GM21367 (cell line): ENCODE measurements at regions not wholly inside any gene's neighbourhood (a gene's known extent, or its start where the extent isn't known, plus 50 kb on each side); places are given as distances from the start of the nearest gene placed in this dataset.

ENCODE experiments used
- ATAC-seq: cut with Tn5 transposase; IDR thresholded peaks from one replicate; pipeline ENCODE4 v1.9.1; 2021; ENCODE audit not compliant: unreplicated experiment

- no peak for ATAC-seq
These were observed 537.2 kb upstream of the TMPRSS15 start for GRCh38 chr21:18940791-18941190.

GRCh38 chr21:18950045-18950740 is 546.6 kb upstream of the TMPRSS15 start:
- ATAC-seq = no peak

- no peak for ATAC-seq
These were observed 547.9 kb upstream of the TMPRSS15 start for GRCh38 chr21:18951271-18952038.

DNA sequence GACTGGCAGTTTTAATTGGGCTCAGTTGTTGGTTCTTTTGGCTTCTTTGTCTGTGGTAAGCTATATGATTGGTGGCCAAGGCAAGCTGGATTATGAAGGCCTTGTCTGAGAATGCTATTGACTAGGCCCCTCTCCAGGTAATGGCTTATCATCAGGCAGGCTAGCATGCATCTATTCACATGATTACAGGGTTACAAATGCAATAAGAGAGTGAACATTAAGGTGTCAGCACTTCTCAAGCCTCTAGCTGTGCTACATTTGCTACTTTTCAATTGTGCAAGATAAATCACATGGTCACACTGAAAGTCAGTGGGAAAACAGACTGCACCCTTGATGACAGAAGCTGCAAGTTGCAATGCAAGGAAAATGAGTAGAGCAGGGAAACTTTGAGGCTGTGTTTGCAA is 550.9 kb upstream of the TMPRSS15 start:
- ATAC-seq = no peak

DNA sequence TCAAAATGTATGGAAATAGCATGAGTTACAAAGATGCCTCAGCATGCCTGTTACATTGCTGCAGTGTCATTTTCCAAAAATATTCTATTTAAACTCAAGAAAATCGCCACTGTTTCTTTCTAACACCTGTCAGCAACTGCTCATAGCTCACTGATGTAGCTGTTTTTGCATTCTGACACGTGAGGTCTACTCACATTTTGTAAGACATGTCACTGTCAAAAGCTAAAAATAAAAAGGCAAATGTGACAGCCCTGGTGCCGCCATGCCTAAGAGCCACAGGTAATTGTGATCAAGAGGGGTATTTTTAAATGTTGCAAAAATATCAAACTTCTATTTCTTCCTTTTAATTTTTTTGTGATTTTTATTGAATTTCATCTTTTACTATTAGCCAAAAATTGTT is 556.2 kb upstream of the TMPRSS15 start:
- ATAC-seq = no peak

DNA sequence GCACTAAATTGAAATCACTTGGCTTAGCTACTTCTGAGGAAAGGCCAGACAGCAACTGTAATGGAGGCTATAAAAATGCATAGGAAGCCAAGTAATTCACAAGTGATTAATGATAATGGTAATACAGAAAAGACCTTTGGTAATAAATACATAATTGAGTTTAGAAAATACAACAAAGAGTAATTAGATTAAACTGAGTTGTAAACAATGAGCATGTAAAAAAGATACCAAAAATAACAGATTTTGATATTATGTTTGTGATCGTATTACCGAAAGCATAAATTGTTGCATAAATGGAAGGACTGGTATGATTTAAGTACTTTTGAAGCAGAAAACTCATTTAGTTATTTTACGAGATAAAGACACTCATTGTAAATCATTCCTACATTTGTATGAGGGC is 556.7 kb upstream of the TMPRSS15 start:
- no peak for ATAC-seq

DNA sequence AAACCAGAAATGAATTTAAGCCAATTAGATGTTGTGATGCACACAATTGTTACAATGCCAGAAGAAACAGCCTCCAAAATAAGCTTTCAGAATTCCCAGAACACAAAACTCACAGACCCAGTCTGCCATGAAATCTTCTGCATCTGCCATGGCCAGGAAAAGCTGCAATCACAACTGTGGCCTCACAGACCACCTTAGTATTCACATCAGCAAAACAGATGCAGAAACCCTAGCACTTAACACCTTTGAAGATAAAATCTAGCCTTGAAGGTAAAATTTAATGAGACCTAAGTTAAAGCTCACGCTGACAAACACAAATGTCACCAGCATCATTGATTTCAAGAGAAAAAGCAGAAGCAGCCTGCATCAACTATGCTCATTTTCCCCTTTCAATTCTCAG is 566.8 kb upstream of the TMPRSS15 start:
- no peak for ATAC-seq

DNA sequence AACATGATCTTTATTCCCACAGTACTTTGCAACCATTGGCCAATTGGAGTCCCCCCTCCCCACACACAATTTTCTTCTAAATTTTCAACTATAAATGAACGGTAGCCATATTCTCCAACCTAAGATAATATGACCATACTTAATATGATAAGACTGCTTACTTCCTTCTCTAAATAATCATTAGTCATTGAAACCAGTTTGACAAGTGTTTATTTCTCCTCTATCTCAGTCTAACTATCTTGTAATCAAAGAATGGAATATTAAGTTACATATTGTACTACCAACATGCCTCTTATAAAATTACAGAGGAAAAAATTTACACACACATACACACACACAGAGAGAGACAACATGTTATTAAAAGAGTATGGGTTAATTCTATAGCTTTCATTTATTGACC is 567.4 kb upstream of the TMPRSS15 start:
- no peak for ATAC-seq

- no peak for ATAC-seq
These were observed 582.0 kb upstream of the TMPRSS15 start for GRCh38 chr21:18985584-18985983.

- ATAC-seq = no peak
These were observed 582.6 kb upstream of the TMPRSS15 start for GRCh38 chr21:18986197-18986596.

- no peak for ATAC-seq
These were observed 584.0 kb upstream of the TMPRSS15 start for GRCh38 chr21:18987520-18988026.

DNA sequence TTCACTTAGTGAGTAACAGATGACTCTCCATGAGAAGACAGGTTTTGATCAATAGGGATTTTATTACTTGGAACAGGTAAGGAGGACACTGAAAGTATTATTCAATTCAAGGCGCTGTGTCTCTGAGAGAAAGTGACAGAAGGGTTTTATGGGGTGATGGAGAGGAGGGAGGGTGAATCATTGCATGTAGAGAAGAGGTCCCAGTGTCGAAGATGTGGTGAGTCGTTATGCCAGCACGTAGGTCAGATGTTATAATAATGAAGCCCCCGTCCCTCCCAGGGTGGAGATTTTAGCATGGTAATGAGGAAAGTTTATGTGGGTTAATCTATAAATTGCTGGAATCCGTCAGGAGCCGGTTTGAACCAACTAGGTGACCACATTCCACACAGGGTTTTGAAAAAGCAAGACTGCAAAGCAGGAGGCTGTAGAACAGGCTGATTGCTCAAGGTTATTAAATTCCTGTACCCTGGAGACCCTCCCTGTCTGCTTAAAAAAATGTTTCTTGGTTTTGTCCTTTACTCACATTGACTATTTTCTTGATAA is 586.4 kb upstream of the TMPRSS15 start:
- no peak for ATAC-seq

GRCh38 chr21:18991846-18992245 is 588.3 kb upstream of the TMPRSS15 start:
- no peak for ATAC-seq

- no peak for ATAC-seq
These were observed 606.7 kb upstream of the TMPRSS15 start for GRCh38 chr21:19010251-19010650.

- no peak for ATAC-seq
These were observed 607.4 kb upstream of the TMPRSS15 start for GRCh38 chr21:19010996-19011395.

- no peak for ATAC-seq
These were observed 607.9 kb upstream of the TMPRSS15 start for GRCh38 chr21:19011451-19011850.

DNA sequence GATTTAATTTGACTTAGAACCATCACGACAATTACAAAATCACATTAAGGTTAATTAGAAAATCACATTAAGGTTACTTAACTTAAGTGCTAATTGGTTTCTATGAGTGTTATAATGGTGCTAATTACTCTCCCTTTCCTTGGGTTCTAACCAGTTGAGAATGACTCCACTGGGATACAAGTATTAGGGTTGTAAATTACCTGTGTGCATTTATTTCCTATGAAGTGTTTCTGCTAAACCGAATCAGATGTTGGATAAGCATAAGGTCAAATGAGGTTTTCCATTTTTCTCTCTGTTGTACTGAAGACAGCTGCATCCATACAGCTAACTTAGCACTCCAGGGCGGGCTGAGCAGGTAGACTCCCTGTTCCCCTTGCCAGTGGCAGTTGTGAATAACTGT is 610.3 kb upstream of the TMPRSS15 start:
- no peak for ATAC-seq

DNA sequence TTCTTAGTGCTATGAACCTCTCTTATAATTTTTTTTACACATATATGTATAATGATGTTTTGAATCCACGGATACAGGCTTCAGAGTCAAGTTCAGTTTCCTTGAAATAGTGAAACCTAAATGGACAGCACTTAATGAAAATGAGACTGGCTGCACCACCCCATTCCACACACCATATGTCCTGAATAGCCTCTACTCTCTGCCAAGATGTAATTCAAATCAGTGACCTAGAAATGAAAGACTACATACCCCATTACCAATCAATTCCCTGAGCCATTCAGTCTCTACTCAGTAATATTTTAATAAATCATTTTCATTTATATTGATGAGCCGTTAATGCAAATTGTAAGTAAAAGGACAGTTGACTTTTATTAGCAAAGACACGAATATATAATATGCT is 614.9 kb upstream of the TMPRSS15 start:
- ATAC-seq = no peak

- no peak for ATAC-seq
These were observed 619.4 kb upstream of the TMPRSS15 start for GRCh38 chr21:19022978-19023377.

DNA sequence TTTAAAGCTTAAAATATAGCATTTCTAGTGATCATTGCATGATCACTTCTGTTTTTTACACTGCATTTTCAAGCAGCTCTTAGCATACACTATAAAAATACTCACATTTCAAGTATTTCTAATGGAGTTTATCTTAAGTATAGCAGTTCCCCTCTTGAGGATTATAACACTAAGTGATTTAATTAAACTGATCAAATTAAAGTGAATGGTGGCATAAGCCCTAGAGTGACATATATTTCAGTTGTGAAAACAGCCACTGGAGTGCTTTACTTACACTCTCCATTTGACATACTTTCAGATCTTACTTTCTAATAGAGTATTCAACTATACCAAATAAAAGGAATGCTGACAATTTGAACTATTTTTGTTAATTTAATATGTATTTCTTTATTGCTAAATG is 623.3 kb upstream of the TMPRSS15 start:
- ATAC-seq = no peak

DNA sequence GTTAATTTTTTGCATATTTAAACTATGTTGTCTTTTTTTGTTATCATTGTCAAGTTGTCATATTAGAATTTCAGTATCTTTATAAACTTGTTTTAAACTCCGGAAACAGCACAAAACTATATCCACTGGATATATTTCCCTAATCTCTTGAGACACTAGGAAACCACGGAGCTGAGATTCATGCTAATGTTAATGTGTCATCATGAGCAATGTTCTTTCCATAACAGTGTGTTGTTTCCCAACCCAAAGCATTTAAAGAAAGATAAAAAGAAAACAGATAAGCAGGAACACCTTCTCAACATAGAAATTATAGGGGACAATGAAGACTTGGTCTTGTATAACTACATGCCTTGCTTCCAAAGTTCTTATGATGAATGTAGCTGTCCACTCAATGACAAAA is 626.2 kb upstream of the TMPRSS15 start:
- no peak for ATAC-seq

DNA sequence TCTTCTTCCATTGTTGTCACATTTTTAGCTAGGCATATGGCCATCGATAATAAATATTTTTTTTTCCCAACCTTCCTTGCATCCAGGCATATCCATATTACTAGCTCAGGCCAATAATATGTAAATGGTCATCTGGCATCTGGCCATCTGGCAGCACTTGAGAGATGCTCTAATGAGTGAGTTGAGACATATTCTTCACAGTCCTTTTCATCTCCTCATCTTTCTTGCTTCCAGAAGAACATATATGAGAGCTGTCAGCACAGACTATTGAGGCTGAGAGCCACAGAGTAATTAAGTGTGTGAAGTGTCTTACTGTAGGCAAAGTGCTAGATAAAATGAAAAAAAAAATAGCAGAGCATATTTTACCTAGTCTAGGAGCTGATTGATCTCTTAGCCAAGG is 628.4 kb upstream of the TMPRSS15 start:
- no peak for ATAC-seq
